Transverse colon (tissue), 4 donors: ENCODE measurements at regions not wholly inside any gene's neighbourhood (a gene's known extent, or its start where the extent isn't known, plus 50 kb on each side); places are given as distances from the start of the nearest gene placed in this dataset.

Experiments
- DNase-seq: peaks from one replicate; pipeline ENCODE4 v3.0.0-alpha.2; 2019
- H3K27ac ChIP-seq, 4 donors: fragments of 200-600 bp; sonication (generic); 2 replicates each; pipeline ENCODE4 v1.5.1; 2016 to 2018; ENCODE audit warnings: inconsistent platforms in 4 of 4
- H3K27me3 ChIP-seq: fragments of 200-600 bp; sonication (generic); 2 replicates; pipeline ENCODE4 v1.5.1; 2017; ENCODE audit warnings: inconsistent platforms
- H3K36me3 ChIP-seq, 4 donors: fragments of 200-600 bp; sonication (generic); 2 replicates each; pipeline ENCODE4 v1.5.1; 2017 to 2019; ENCODE audit warnings: inconsistent platforms in 4 of 4
- H3K4me1 ChIP-seq, 4 donors: fragments of 200-600 bp; sonication (generic); 2 replicates each; pipeline ENCODE4 v1.5.1; 2017 to 2020; ENCODE audit warnings: inconsistent platforms in 4 of 4
- H3K4me3 ChIP-seq, 4 donors: fragments of 200-600 bp; sonication (generic); 1 replicate in 1 of 4; 2 replicates in 3 of 4; pipeline versions ENCODE4 v1.5.1 to v1.6.1; 2017 to 2019; ENCODE audit warnings: inconsistent platforms in 4 of 4
- H3K9me3 ChIP-seq, 2 donors: fragments of 200-600 bp; sonication (generic); 2 replicates each; pipeline ENCODE4 v1.5.1; 2017 to 2019; ENCODE audit warnings: inconsistent platforms in 2 of 2
- EP300 ChIP-seq: sonication (generic); formaldehyde crosslinking; IDR thresholded peaks from one replicate; pipeline ENCODE4 v1.6.1; 2017; ENCODE audit warnings: antibody characterized with exemption, low read depth
- POLR2A ChIP-seq: fragments of 450-650 bp; IDR thresholded peaks from one replicate; pipeline ENCODE4 v1.6.1; 2016; ENCODE audit warnings: antibody characterized with exemption, mild to moderate bottlenecking, moderate library complexity
- POLR2AphosphoS5 ChIP-seq, 3 donors: sonication (generic); formaldehyde crosslinking; IDR thresholded peaks; one replicate each; pipeline ENCODE4 v1.6.1; 2016; ENCODE audit warnings: antibody characterized with exemption in 3 of 3
- WGBS, 2 donors: methylation state at CpG; one replicate each; pipeline ENCODE4 v1.1.5; 2018; ENCODE audit warnings: low coverage in 1 of 2; 5-methylcytosine and 5-hydroxymethylcytosine counted together
- in situ Hi-C, 4 donors: fragments of 200-750 bp; cut with MboI; loops; one replicate each; pipeline versions ENCODE4 v1.15.0 to v1.15.1; 2017; ENCODE audit warnings: low sequenced_read_pairs in 3 of 4, low pct_ligation_motif_present in 1 of 4, low pct_unique_long_range_greater_than_20kb in 1 of 4
- intact Hi-C: fragments of 100-400 bp; cut with DNase I; formaldehyde crosslinking; loops from one replicate; pipeline ENCODE4 v1.15.1; 2023; ENCODE audit warnings: low total_unique reads
- TF ChIP-seq, protein P1 (sequence below), 5 experiments: fragments of 200-600 bp in 3 of 5; fragments of 450-650 bp in 2 of 5; sonication (generic) in 3 of 5; IDR thresholded peaks; 1 replicate in 2 of 5; 2 replicates in 3 of 5; pipeline ENCODE4 v1.5.1; 2016 to 2017; ENCODE audit warnings: antibody characterized with exemption in 5 of 5, inconsistent platforms in 3 of 5, mild to moderate bottlenecking in 2 of 5, moderate library complexity in 1 of 5

DNA sequence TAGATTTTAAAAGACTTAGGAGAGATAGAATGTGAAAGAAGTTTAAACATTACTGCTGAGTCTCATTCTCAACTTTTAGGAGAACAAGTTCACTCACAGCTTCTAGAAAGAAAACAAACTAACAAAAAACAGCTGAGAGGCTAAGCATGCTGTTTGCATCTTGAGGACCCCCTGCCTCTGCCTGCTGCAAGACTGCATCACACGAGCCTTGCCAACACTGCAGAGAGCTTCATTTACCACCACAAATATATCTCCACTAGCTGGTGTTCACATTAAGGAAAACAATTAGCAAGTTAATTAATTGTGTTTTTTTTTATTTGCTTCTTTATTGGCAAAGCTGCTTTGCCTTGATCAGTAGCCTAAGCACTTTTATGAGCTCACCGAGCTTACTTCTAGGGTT is 336.6 kb upstream of the KIAA1217 start:
- Histone ChIP-seq H3K4me1 (no peaks in the 10 kb centered on the region), H3K27ac (no peak overlapping the region), H3K9me3 (no peaks in the 10 kb centered on the region), H3K4me3 (no peak overlapping the region), H3K36me3 (no peaks in the 10 kb centered on the region), H3K27me3 (no peaks in the 10 kb centered on the region)
- intact Hi-C loops (no loop called here), in situ Hi-C loops (no loop called here)
- no peak for DNase-seq
- 54 to 61% methylated on average over 2 of the region's 2 CpGs for WGBS, 2 donors
- TF ChIP-seq, protein P1, sequence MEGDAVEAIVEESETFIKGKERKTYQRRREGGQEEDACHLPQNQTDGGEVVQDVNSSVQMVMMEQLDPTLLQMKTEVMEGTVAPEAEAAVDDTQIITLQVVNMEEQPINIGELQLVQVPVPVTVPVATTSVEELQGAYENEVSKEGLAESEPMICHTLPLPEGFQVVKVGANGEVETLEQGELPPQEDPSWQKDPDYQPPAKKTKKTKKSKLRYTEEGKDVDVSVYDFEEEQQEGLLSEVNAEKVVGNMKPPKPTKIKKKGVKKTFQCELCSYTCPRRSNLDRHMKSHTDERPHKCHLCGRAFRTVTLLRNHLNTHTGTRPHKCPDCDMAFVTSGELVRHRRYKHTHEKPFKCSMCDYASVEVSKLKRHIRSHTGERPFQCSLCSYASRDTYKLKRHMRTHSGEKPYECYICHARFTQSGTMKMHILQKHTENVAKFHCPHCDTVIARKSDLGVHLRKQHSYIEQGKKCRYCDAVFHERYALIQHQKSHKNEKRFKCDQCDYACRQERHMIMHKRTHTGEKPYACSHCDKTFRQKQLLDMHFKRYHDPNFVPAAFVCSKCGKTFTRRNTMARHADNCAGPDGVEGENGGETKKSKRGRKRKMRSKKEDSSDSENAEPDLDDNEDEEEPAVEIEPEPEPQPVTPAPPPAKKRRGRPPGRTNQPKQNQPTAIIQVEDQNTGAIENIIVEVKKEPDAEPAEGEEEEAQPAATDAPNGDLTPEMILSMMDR (IDR thresholded peaks at IDR 0.05) = no peak

DNA sequence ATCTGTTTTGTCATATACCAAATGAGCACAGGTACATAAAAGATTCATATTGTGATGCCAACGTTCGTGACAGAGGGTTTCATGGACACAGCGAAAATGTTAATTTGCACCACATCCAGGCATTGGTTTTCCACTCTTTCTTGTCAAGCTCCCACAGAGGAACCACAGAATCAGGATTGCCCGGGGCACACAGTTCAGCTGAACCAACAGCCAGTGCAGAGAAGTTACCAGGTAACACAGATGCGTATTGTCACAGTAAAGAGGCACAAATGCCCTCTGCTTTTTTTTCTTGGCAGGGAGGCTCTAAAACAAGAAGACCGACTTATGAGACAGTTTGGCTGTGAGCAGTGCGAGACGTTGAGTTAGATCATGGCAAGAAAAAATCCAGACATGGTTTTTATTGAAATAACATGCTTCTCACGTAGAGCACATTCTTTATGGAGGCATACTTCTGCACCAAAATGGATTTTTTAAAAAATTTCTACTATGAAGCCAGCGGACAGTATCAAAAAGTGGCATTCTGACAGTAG is 331.1 kb upstream of the KIAA1217 start:
- 77 to 79% methylated on average over 8 to 10 of the region's 10 CpGs for WGBS, 2 donors
- DNase-seq = no peak
- no peaks in the 10 kb centered on the region for H3K9me3 ChIP-seq
- intact Hi-C loops = no loop called here
- in situ Hi-C loops = no loop called here
- no peak overlapping the region for H3K27ac ChIP-seq
- no peaks in the 10 kb centered on the region for H3K27me3 ChIP-seq
- TF ChIP-seq POLR2A (no peak), POLR2AphosphoS5 (IDR thresholded peaks at IDR 0.05) (no peak), EP300 (no peak)
- TF ChIP-seq, protein P1 (IDR thresholded peaks at IDR 0.05) = no peak
- no peaks in the 10 kb centered on the region for H3K4me1 ChIP-seq
- no peak overlapping the region for H3K4me3 ChIP-seq
- H3K36me3 ChIP-seq = no peaks in the 10 kb centered on the region

DNA sequence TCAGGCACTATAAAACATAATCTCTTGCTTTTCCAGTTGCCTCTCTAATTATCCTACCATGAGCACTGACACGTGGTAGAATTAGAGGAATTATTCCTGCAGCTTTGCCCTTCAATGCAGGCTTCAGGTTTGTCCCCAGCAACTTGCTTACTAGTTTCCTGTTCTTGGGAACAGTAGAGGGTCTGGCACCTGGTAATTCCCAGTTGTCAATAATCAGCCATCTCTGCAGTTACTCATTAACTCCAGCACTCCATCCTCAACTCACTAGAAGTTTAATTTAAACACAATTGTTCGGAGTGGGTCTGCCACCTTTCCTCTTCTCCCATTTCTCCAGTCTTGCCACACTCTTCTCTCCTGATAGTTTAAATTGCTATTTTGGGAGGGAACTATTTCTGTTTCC is 324.3 kb upstream of the KIAA1217 start:
- no peaks in the 10 kb centered on the region for H3K9me3 ChIP-seq
- 33% methylated on average over 2 of the region's 2 CpGs; no CpG with 5 or more reads in 1 of the 2 donors for WGBS, 2 donors
- in situ Hi-C loops (no loop called here), intact Hi-C loops (no loop called here)
- TF ChIP-seq POLR2AphosphoS5 (IDR thresholded peaks at IDR 0.05) (no peak), EP300 (no peak), POLR2A (no peak)
- TF ChIP-seq, protein P1 (IDR thresholded peaks at IDR 0.05) = no peak
- no peak overlapping the region for H3K27ac ChIP-seq
- no peaks in the 10 kb centered on the region for H3K27me3 ChIP-seq
- DNase-seq = no peak
- no peak overlapping the region for H3K4me3 ChIP-seq
- H3K36me3 ChIP-seq = no peaks in the 10 kb centered on the region
- H3K4me1 ChIP-seq = no peaks in the 10 kb centered on the region

DNA sequence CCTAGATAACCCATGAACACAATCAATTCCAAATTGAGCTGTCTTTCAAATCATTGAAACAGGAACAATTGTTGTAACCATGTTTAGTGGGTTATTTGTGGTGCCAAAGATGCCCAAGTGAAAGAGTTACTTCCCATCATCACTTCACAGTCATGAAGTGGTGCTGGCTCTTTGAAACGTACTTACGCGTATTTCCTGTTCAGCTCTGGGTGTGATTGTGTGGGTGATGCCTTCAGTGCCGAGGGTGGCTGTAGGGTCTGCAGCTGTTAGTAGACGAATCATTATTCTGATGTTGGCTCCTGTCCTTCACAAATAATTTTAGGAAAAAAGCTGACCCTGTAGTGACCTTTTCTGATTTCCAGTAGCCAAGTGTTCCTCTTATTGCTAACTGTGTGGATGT is 323.1 kb upstream of the KIAA1217 start:
- TF ChIP-seq, protein P1 (IDR thresholded peaks at IDR 0.05) = no peak
- no peak for TF ChIP-seq POLR2AphosphoS5 (IDR thresholded peaks at IDR 0.05)
- TF ChIP-seq EP300 = no peak
- TF ChIP-seq POLR2A = no peak
- no peak for DNase-seq
- H3K9me3 ChIP-seq = no peaks in the 10 kb centered on the region
- intact Hi-C loops = no loop called here
- H3K4me3 ChIP-seq = no peak overlapping the region
- in situ Hi-C loops = no loop called here
- 77 to 88% methylated on average over 3 to 5 of the region's 5 CpGs for WGBS, 2 donors
- no peak overlapping the region for H3K27ac ChIP-seq
- H3K36me3 ChIP-seq = no peaks in the 10 kb centered on the region
- H3K27me3 ChIP-seq = no peaks in the 10 kb centered on the region
- no peaks in the 10 kb centered on the region for H3K4me1 ChIP-seq
